Inflammatory macrophage (primary cell): ENCODE measurements at regions not wholly inside any gene's neighbourhood (a gene's known extent, or its start where the extent isn't known, plus 50 kb on each side); places are given as distances from the start of the nearest gene placed in this dataset.

ENCODE experiments used
- DNase-seq, 2 donors: peaks; one replicate each; pipeline ENCODE4 v3.0.0-alpha.2; 2020 to 2022

DNA sequence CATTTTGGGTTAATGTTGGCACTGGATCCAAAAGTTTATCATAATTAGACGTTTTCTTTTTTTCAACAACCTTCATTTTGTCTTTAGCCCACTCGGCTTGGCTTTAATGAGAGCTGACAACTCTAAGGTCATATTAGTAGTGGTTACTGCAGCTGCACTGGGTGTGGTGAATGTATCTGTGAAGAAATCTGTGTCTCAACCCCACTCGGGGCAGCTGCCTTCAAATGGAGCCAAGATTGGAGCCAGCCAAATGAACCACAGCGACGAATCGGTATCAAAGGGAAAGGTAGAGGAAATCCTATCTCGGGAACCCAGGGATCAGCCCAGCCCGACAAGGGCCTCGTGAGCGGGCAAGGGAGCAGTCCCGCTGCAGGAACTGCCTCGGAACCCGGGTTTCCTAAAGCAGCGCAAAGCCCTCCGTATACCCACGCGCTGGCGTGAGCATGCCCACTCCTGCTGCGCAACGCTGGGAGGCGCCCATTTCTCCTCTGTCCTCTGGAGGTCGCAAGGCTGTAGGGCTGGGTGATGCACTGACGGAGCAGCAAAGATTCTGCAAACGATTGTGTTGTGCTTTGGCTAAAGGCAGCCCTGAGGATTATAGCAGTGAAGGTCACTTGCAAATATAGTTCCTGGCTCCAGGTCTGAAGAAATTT, 98.7 kb upstream of the MBL2 start:
- no peak for DNase-seq

DNA sequence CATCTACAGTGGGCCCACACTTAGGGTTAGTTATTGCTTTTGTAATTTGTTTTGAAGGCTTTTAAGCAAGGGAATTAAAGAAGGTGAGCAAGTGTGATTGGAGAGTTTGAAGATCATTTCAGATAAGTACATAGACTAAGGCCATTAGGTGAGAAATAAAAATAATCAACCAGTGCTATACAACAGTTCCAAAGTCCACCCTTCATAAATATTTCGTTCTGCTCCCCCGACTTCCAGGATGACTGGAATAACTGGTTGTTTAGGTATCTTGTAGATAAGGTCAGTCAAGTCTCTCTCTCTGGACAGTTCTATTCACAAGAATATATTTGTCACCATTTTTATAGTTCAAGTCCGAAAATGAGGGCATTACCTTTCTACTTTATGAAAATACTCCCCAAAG, 98.0 kb upstream of the MBL2 start:
- DNase-seq = no peak

DNA sequence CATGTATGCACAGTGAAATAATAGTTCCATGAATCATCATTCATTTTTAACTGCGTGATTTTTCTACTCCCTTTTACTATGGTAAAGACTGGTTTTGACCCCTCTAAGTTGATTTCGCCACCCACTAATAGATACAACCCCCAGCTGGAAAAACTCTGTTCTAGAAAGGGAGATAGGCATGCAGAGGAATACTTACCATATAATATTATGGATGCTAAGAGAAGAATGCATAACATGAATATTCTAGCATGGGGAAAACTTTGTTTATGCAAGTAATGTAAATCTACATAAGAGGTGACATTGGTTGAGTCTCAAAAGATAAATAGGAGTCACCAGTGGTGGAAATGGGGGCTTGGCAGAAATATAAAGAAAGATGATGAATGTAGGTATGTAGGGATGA, 97.3 kb upstream of the MBL2 start:
- no peak for DNase-seq

DNA sequence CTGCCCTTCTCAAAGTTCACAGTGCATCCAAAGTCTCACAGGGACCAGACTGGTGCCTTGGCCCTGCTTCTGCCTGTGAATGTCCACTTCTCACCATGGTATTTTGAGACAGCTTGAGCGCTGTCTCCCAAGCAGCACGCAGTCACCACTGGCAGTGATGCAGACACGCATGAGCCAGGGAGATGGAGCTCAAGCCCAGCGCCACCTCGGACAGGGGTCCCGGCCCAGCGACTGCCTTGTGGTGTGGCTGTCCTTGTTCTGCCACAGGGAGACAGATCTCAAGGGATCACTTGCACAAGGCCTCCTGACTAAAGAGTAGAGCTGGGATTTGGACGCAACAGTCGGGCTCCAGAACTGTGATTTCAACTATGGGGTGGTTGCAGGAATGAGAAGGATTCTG, 92.6 kb upstream of the MBL2 start:
- DNase-seq = no peak

DNA sequence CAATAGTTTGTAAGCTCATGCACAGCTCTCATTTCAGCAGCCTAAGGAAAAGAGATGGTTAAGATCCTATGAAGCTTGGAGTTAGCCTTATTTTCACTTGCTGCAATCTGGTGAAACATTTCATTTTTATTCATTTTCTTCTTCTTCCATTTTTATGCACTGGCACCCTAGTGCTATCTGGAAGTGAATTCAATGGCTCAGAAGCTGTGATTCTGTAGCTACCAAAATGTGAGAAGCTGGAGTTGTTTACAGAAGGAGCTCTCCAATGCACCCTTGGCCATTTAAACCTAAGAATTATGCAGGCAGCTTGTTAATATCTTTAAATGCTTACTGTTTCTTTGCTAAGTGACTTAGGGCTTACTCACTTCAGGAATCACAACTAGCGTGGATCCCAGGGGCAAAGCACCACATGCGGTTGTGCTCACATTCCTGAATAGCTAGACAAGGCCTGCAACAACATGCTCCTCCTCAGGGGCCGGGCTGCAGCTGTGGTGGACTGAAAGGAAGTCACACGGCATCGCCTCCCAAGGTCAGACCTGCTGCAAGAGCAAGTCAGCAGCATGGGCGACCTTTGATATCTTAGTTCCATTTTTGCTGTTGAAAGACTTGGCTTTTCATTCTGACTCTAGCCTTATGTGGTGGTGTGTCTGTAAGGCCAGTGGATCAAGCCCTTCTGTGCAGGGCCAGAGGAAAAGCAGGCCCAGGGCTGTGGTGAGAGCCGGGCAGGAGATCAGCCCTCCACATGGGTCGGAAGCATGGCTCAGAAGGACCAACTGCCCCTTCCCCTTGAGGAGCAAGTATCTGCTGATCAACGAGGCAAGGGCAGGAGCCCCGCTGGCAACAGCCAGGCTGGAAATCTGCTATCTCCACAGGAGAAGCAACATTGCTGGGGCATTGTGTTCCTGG, 91.9 kb upstream of the MBL2 start:
- no peak for DNase-seq

DNA sequence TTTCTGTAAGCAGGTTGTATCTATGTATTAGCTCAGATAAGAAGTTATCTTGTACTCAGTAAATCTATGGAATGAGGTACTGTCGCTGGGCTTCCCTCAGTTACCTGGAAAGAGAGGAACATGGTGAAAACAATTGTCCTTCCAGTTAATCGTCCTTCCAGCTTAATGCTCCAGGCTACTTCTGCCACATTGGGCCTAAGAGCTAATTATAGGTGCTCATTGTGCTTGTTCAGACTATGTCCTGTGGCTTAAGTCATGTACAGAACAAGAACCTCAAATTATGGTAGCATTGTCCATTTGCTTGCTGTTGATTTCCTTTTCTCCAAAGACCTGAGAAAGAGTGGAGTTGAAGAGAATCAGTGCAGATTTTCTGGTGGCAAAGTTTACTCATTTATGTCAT, 86.1 kb upstream of the MBL2 start:
- no peak for DNase-seq

DNA sequence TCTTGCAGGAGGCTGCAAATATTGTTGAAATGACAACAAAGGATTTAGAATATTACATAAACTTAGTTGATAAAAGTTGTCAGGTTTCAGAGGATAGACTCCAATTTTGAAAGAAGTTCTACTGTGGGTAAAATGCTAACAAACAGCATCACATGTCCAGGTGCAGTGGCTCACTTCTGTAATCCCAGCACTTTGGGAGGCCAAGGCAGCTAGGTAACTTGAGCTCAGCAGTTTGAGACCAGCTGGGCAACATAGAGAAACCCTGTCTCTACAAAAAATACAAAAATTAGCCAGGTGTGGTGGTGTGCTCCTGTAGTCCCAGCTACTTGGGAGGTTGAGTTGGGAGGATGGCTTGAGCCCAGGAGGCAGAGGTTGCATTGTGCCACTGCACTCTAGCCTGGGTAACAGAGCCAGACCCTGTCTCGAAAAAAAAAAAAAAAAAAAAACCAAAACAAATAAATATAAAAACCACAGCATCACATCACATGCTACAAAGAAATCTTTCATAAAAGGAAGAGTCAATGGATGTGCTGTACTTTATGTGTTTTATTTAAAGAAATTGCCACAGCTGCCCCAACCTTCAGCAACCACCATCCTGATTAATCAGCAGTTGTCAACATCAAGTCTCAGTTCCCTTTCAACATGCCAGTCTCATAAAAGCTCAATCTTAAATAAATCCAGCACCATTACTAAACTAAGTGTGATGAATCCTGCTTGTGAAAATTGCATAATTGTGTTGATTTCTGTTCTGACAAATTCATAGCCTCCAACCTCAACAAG, 83.2 kb upstream of the MBL2 start:
- no peak for DNase-seq

DNA sequence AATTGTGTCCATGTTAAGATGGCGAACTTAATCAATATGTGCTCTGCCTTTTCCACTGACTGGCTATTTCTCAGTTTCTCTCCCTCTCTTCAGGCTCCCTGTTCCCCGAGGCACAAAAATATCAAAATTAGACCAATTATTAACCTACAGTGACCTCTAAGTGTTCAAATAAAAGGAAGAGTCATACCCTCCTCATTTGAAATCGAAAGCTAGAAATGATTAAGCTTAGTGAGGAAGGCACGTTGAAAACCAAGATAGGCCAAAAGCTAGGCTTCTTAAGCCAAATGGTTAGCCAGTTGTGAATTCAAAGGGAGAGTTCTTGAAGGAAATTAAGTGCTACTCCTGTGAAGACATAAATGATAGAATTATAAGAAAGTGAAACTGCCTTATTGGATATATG, 81.1 kb upstream of the MBL2 start:
- DNase-seq = no peak

DNA sequence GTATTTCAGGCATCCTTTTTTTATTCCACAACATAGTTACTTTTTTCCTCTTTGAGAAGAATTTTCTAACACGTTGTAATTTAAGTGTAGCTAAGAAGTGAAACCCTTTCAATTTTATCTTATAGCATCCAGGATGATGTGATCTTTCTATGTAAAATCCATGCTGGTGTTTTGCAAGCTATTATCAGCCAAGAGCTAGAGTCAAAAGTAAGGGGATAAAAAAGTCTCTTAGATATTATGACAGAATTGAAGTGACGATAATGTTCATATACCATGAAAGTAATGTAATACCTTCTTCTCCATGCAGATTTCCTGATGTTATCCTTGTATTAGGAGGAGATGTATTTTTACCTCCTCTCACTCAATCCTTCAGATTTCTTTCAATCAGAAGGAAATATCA, 64.2 kb upstream of the MBL2 start:
- DNase-seq = no peak
